Fibroblast of mammary gland (primary cell): ENCODE measurements at regions not wholly inside any gene's neighbourhood (a gene's known extent, or its start where the extent isn't known, plus 50 kb on each side); places are given as distances from the start of the nearest gene placed in this dataset.

ENCODE experiments used
- DNase-seq: peaks from one replicate; pipeline ENCODE4 v3.0.0-alpha.2; 2010; ENCODE audit warnings: low read depth
- H3K4me3 ChIP-seq: 2 replicates; pipeline ENCODE4 v1.5.1; 2011; ENCODE audit warnings: low read depth, mild to moderate bottlenecking, low read length, moderate library complexity; ENCODE audit not compliant: control insufficient read depth
- CTCF ChIP-seq: conservative IDR thresholded peaks from 2 replicates; pipeline ENCODE4 v1.5.1; 2011; ENCODE audit warnings: low read depth, low read length, inconsistent platforms; ENCODE audit not compliant: control insufficient read depth, insufficient read depth

- TF ChIP-seq CTCF, result no peak
- H3K4me3 ChIP-seq, result no peak overlapping the region
- no peak for DNase-seq
These were observed 465.5 kb upstream of the NRP1 start for GRCh38 chr10:33799944-33800323.

GRCh38 chr10:33799281-33799943, 464.9 kb upstream of the NRP1 start:
- TF ChIP-seq CTCF, result no peak
- no peak for DNase-seq
- no peak overlapping the region for H3K4me3 ChIP-seq

- TF ChIP-seq CTCF, result no peak
These were observed 464.3 kb upstream of the NRP1 start for GRCh38 chr10:33798754-33799153.

GRCh38 chr10:33796680-33797079, 462.2 kb upstream of the NRP1 start:
- H3K4me3 ChIP-seq, result no peak overlapping the region
- no peak for TF ChIP-seq CTCF
- DNase-seq, result no peak

More at GRCh38 chr10:33798754-33799153, 464.3 kb upstream of the NRP1 start:
- no peak for DNase-seq
- H3K4me3 ChIP-seq, result no peak overlapping the region

GRCh38 chr10:33795529-33795928, 461.1 kb upstream of the NRP1 start:
- no peak overlapping the region for H3K4me3 ChIP-seq
- no peak for TF ChIP-seq CTCF
- no peak for DNase-seq

- DNase-seq, result no peak
- TF ChIP-seq CTCF, result no peak
- H3K4me3 ChIP-seq, result no peak overlapping the region
These were observed 460.0 kb upstream of the NRP1 start for GRCh38 chr10:33794460-33794859.

- no peak overlapping the region for H3K4me3 ChIP-seq
- TF ChIP-seq CTCF, result no peak
- DNase-seq, result no peak
These were observed 459.3 kb upstream of the NRP1 start for GRCh38 chr10:33793793-33794192.
